ENCODE measurements at regions not wholly inside any gene's neighbourhood (a gene's known extent, or its start where the extent isn't known, plus 50 kb on each side); places are given as distances from the start of the nearest gene placed in this dataset.
A peak's percentile ranks its signal among the peaks of the same experiment; 100 is the strongest.

- FAIRE-seq: peak; percentile 97
These were observed 162.8 kb downstream of the FBXO8 start for GRCh38 chr4:174120446-174121295.

GRCh38 chr4:174119830-174120229 is 163.6 kb downstream of the FBXO8 start:
- FAIRE-seq: no peak

- FAIRE-seq: no peak
These were observed 164.4 kb downstream of the FBXO8 start for GRCh38 chr4:174119051-174119450.

- no peak for FAIRE-seq
These were observed 165.3 kb downstream of the FBXO8 start for GRCh38 chr4:174118171-174118570.

GRCh38 chr4:174117445-174117844 is 166.0 kb downstream of the FBXO8 start:
- no peak for FAIRE-seq

GRCh38 chr4:174116021-174116420 is 167.4 kb downstream of the FBXO8 start:
- no peak for FAIRE-seq

GRCh38 chr4:174111422-174111821 is 172.0 kb downstream of the FBXO8 start:
- FAIRE-seq: no peak

- FAIRE-seq: no peak
These were observed 173.3 kb downstream of the FBXO8 start for GRCh38 chr4:174110180-174110579.

GRCh38 chr4:174107746-174108354 is 175.6 kb downstream of the FBXO8 start:
- FAIRE-seq: no peak

- FAIRE-seq: no peak
These were observed 178.3 kb downstream of the FBXO8 start for GRCh38 chr4:174105202-174105601.

- FAIRE-seq: no peak
These were observed 182.6 kb downstream of the FBXO8 start for GRCh38 chr4:174100910-174101309.

GRCh38 chr4:174099712-174100111 is 183.8 kb downstream of the FBXO8 start:
- no peak for FAIRE-seq

GRCh38 chr4:174096999-174097398 is 186.5 kb downstream of the FBXO8 start:
- no peak for FAIRE-seq

- FAIRE-seq: no peak
These were observed 187.0 kb downstream of the FBXO8 start for GRCh38 chr4:174096456-174096855.

GRCh38 chr4:174091130-174091529 is 192.3 kb downstream of the FBXO8 start:
- no peak for FAIRE-seq

GRCh38 chr4:174089711-174090110 is 193.8 kb downstream of the FBXO8 start:
- FAIRE-seq: no peak

GRCh38 chr4:174088795-174089194 is 194.7 kb downstream of the FBXO8 start:
- FAIRE-seq: no peak

- FAIRE-seq: no peak
These were observed 196.4 kb downstream of the FBXO8 start for GRCh38 chr4:174086829-174087799.

- FAIRE-seq: no peak
These were observed 198.5 kb downstream of the FBXO8 start for GRCh38 chr4:174084981-174085380.

- FAIRE-seq: no peak
These were observed 198.9 kb downstream of the FBXO8 start for GRCh38 chr4:174084542-174084941.

- no peak for FAIRE-seq
These were observed 203.1 kb downstream of the FBXO8 start for GRCh38 chr4:174080361-174080760.

- FAIRE-seq: no peak
These were observed 211.9 kb downstream of the FBXO8 start for GRCh38 chr4:174071595-174071994.

GRCh38 chr4:174069848-174070330 is 213.6 kb downstream of the FBXO8 start:
- FAIRE-seq: no peak

Data from islet of Langerhans (tissue), 1 donor.